ENCODE measurements at regions not wholly inside any gene's neighbourhood (a gene's known extent, or its start where the extent isn't known, plus 50 kb on each side); places are given as distances from the start of the nearest gene placed in this dataset.

DNA sequence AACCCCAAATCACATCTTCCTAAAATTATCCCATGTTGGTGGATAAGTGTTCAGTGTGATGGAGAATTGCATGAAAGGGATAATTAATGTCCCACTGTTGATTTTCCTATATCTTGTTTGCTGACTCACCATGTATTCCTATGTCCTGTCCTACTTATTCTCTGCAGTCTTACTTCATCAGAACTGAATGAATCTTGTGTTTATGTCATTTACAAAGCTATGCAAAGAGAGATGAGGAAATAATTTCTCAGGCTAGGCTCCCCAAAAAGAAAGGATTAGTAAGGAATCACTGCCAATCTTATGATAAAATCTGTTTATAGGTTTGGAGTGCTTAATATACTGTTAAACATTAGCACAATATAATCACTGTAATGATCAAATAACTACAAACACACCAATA is 360.8 kb downstream of the CRPPA start (continued):
- TF ChIP-seq CTCF (IDR thresholded peaks at IDR 0.05; ENCODE audit: low read depth, low read length, missing input control), result no peak

DNA sequence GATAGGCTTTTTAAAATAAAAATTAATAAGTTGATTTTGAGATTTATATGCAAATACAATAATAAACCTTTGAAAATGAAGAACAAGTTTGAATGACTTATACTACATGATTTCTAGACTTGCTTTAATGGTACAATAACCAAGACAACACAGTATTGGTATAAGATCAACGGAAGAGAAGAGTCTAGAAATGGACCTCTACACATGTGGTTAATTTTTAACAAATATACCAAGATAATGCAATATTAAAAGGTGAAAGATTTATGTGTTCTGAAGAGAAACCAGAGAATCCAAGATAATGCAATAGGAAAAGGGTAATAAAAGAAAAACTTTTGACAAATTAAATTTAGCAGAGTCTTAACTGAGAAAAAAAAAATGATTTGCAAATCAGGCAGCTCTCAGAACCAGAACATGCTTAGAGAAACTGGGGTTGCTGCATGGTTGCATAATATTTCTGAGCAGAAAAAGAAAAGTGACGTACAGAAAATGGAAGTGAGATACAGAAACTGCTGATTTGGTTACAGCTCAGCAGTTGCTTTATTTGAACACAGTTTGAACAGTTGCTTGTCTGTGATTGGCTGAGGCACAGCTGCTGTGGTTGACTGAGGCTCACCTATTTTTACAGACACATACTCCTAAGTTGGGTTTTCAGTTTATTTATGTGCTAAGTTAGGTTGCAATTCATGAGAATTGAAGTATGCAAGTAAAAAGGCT is 365.9 kb downstream of the CRPPA start:
- WGBS, result 28% methylated on average over 2 of the region's 2 CpGs
- Histone ChIP-seq H3K4me1 (ENCODE audit: control insufficient read depth in 4 of 4, insufficient read depth in 4 of 4, low read length in 3 of 4) (peaks cover 0 to 3% (median 0%) of the 10 kb centered on the region in 4 donors), H3K27me3 (ENCODE audit: control insufficient read depth in 4 of 4, insufficient read depth in 4 of 4, low read length in 3 of 4) (no peaks in the 10 kb centered on the region), H3K4me3 (ENCODE audit: low read depth in 1 of 3, low read length in 3 of 3) (no peak overlapping the region), H3K9ac (ENCODE audit: low read depth in 1 of 2, low read length in 2 of 2) (no peak overlapping the region), H3K36me3 (ENCODE audit: control insufficient read depth in 4 of 4, insufficient read depth in 3 of 4, low read depth in 1 of 4, low read length in 3 of 4) (no peaks in the 10 kb centered on the region), H3K9me3 (ENCODE audit: control insufficient read depth in 4 of 4, low read length in 3 of 4) (no peaks in the 10 kb centered on the region), H3K27ac (ENCODE audit: low read depth in 1 of 2, low read length in 2 of 2) (no peak overlapping the region)
- TF ChIP-seq, protein P1, sequence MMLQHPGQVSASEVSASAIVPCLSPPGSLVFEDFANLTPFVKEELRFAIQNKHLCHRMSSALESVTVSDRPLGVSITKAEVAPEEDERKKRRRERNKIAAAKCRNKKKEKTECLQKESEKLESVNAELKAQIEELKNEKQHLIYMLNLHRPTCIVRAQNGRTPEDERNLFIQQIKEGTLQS (IDR thresholded peaks at IDR 0.05), result no peak
- peak; percentile 64 for TF ChIP-seq YY1 (IDR thresholded peaks at IDR 0.05)
- no peak for DNase-seq (ENCODE audit: low spot score)

- 71% methylated on average over 4 of the region's 4 CpGs for WGBS
- no peak overlapping the region for H3K9ac ChIP-seq (ENCODE audit: low read depth in 1 of 2, low read length in 2 of 2)
- TF ChIP-seq, protein P1 (IDR thresholded peaks at IDR 0.05), result no peak
- TF ChIP-seq NR2F2 (IDR thresholded peaks at IDR 0.05), result no peak
- TF ChIP-seq FOXA2 (IDR thresholded peaks at IDR 0.05), result no peak
- TF ChIP-seq GABPA (IDR thresholded peaks at IDR 0.05 in 1 of 2, conservative IDR thresholded peaks at IDR 0.05 in 1 of 2), result no peak
- TF ChIP-seq JUND (IDR thresholded peaks at IDR 0.05), result no peak
- TF ChIP-seq REST (IDR thresholded peaks at IDR 0.05), result no peak
- TF ChIP-seq HNF4A (conservative IDR thresholded peaks at IDR 0.05), result no peak
- TF ChIP-seq YY1 (IDR thresholded peaks at IDR 0.05), result no peak
- no peak for TF ChIP-seq RXRA (IDR thresholded peaks at IDR 0.05)
- no peak for TF ChIP-seq SP1 (IDR thresholded peaks at IDR 0.05)
- TF ChIP-seq CTCF (IDR thresholded peaks at IDR 0.05; ENCODE audit: low read depth, low read length, missing input control), result no peak
- no peak for TF ChIP-seq EGR1 (IDR thresholded peaks at IDR 0.05; ENCODE audit: low read depth in 2 of 2)
- TF ChIP-seq FOXA1 (IDR thresholded peaks at IDR 0.05), result no peak
- no peak for TF ChIP-seq HNF4G (IDR thresholded peaks at IDR 0.05)
- no peak for TF ChIP-seq RAD21 (IDR thresholded peaks at IDR 0.05)
- TF ChIP-seq, protein P2, sequence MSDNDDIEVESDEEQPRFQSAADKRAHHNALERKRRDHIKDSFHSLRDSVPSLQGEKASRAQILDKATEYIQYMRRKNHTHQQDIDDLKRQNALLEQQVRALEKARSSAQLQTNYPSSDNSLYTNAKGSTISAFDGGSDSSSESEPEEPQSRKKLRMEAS (IDR thresholded peaks at IDR 0.05), result no peak
- TF ChIP-seq ZBTB33 (IDR thresholded peaks at IDR 0.05), result no peak
- no peak for TF ChIP-seq TAF1 (conservative IDR thresholded peaks at IDR 0.05)
These were observed 365.2 kb upstream of the MEOX2 start for GRCh38 chr7:16051561-16052255.

More at GRCh38 chr7:16051561-16052255, 365.2 kb upstream of the MEOX2 start:
- no peaks in the 10 kb centered on the region for H3K36me3 ChIP-seq (ENCODE audit: control insufficient read depth in 4 of 4, insufficient read depth in 3 of 4, low read depth in 1 of 4, low read length in 3 of 4)
- H3K9me3 ChIP-seq (ENCODE audit: control insufficient read depth in 4 of 4, low read length in 3 of 4), result no peaks in the 10 kb centered on the region
- H3K4me1 ChIP-seq (ENCODE audit: control insufficient read depth in 4 of 4, insufficient read depth in 4 of 4, low read length in 3 of 4), result peaks cover 0 to 3% (median 0%) of the 10 kb centered on the region in 4 donors
- H3K27ac ChIP-seq (ENCODE audit: low read depth in 1 of 2, low read length in 2 of 2), result no peak overlapping the region
- no peak overlapping the region for H3K4me3 ChIP-seq (ENCODE audit: low read depth in 1 of 3, low read length in 3 of 3)
- no peak for DNase-seq (ENCODE audit: low spot score)
- no peaks in the 10 kb centered on the region for H3K27me3 ChIP-seq (ENCODE audit: control insufficient read depth in 4 of 4, insufficient read depth in 4 of 4, low read length in 3 of 4)

Data from liver (tissue), 8 donors.